HG02588 (cell line): ENCODE measurements at regions not wholly inside any gene's neighbourhood (a gene's known extent, or its start where the extent isn't known, plus 50 kb on each side); places are given as distances from the start of the nearest gene placed in this dataset.
"Not testable (repeated sequence)": the region's sequence is repeated elsewhere in the genome, so short reads cannot be mapped to it uniquely, and the experiment has no call there.

Source experiments
- ATAC-seq: cut with Tn5 transposase; IDR thresholded peaks from one replicate; pipeline ENCODE4 v1.9.1; 2021; ENCODE audit warnings: mild to moderate bottlenecking, moderate library complexity; ENCODE audit not compliant: unreplicated experiment

DNA sequence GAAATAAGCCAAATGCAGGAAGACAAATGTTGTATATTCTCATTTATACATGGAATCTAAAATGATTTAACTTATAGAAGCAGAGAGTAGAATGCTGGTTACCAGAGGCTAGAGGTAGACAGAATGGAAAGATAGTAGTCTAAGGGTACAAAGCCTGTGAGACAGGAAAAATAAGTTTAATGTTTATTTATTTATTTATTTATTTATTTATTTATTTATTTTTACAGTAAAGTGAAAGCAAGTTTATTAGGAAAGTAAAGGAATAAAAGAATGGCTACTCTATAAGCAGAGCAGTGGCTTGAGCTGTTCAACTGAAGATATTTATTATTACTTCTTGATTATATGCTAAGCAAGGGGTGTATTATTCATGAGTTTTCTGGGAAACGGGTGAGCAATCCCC lies 203.2 kb downstream of the LAS1L start:
- no peak for ATAC-seq

- no peak for ATAC-seq
These were observed 234.3 kb downstream of the LAS1L start for GRCh38 chrX:65300104-65300809.

GRCh38 chrX:65282905-65283304 lies 251.7 kb downstream of the LAS1L start:
- not testable (repeated sequence) for ATAC-seq

DNA sequence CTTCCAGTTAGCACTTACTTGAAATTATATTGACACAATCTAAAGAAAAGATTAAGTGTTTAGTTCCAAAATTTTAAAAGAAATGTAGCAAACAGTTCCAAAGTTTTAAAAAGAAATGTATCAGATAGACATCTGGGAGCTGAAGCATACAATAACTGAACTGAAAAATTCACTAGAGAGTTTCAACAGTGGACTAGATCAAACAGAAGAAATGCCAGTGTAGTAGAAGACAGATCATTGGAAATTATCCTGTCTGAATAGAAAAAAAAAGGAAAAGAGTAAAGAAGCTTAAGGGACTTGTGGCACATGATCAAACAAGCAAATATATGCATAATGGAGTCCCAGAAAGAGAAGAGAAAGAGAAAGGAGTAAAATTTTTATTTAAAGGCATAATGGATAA lies 261.4 kb downstream of the LAS1L start:
- ATAC-seq = no peak

- no peak for ATAC-seq
These were observed 268.1 kb downstream of the LAS1L start for GRCh38 chrX:65266482-65266881.

DNA sequence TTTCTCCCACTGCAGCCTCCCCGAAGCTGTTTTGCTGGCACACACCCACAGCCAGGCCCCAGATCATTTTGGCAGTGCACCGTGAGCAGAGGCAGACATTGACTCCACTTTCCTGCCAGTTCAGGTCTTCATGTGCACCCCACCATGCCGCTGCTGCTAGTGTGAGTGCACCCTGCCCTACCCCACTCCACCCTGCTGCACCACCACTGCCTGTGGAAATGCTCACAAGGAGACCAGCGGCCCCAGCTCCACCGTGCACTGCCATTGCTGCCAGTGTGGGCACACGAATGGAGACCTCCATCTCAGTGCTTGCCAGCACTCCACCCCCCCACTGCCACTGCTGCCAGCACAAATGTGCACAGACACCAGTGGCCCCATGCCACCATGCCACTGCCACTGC lies 277.6 kb upstream of the ZC4H2 start:
- no peak for ATAC-seq

GRCh38 chrX:65241059-65241721 lies 264.9 kb upstream of the ZC4H2 start:
- no peak for ATAC-seq

- no peak for ATAC-seq
These were observed 227.3 kb upstream of the ZC4H2 start for GRCh38 chrX:65203545-65203944.

- ATAC-seq = no peak
These were observed 220.6 kb upstream of the ZC4H2 start for GRCh38 chrX:65196758-65197360.

DNA sequence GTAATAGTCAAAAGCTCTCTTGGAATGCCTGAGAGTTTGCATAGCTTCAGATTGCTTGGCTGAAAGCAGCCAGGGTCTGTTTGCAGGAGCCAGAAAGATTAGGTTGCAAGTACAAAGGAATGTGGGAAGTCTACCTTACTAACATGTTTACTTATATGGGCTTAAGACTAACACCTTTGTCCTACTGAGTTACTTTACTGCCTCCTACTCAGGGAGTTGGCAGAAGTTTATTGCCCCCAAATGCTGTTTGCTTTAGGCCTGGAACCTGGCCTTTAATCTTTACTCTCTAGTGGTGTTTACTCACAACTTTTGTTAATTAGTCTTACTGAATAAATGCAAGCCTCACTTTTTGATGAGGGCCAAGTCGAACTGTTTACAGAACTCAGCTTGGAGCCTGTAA lies 219.4 kb upstream of the ZC4H2 start:
- ATAC-seq = no peak

DNA sequence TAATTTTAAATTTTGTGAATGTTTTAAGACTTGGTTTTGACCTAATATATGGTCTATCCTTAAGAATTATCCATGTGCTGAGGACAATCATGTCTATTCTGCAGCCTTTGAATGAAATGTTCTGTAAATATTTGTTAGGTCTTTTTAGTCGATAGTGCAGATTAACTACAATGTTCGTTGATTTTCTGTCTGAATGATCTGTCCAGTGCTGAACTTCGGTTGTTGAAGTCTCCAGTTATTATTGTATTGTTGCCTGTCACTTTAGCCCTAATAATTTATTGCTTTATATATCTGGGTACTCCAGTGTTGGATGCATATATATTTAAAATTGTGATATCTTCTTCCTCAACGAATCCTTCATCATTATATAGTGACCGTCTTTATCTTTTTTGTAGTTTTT lies 218.3 kb upstream of the ZC4H2 start:
- no peak for ATAC-seq

- ATAC-seq = not testable (repeated sequence)
These were observed 187.1 kb upstream of the ZC4H2 start for GRCh38 chrX:65163325-65163724.

- no peak for ATAC-seq
These were observed 172.0 kb upstream of the ZC4H2 start for GRCh38 chrX:65148232-65148631.

DNA sequence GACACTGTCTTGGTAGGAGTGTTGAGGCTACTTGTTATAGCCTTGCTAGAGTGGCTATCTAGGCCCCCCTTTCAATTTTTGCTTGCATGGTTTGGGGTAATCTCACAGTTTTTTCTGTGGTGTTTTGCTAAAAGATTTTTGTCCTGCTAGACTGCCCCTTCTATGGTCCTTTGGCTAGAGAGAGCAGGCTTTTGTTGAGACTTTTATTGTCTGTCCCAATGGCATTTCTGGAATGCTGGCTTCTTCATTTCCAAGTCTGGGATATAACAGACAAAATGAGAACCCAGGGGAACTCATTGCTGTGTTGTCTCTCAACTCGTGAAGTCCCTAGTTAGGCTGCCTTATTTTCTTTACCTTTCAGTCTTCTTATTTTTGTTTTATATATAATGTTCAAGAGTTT lies 160.2 kb upstream of the ZC4H2 start:
- no peak for ATAC-seq

GRCh38 chrX:65127842-65128241 lies 151.6 kb upstream of the ZC4H2 start:
- no peak for ATAC-seq

GRCh38 chrX:65098851-65099250 lies 122.6 kb upstream of the ZC4H2 start:
- ATAC-seq = no peak

DNA sequence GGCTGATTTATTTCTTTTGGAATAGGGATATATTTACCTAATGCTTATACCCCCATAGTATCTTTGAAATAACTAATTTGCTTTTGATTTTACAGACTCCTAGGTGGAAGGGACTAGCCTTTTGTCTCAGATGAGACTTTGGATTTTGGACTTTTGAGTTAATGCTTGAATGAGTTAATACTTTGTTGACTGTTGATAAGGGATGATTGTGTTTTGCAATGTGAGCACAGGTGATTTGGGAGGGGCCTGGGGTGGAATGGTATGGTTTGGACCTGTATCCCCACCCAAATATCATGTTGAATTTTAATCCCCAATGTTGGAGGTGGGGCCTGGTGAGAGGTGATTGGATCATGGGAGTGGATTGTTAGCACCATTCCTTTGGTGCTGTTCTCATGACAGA lies 117.4 kb upstream of the ZC4H2 start:
- ATAC-seq = no peak

- ATAC-seq = no peak
These were observed 97.0 kb upstream of the ZC4H2 start for GRCh38 chrX:65073233-65073632.

- ATAC-seq = no peak
These were observed 96.3 kb upstream of the ZC4H2 start for GRCh38 chrX:65072590-65072989.

DNA sequence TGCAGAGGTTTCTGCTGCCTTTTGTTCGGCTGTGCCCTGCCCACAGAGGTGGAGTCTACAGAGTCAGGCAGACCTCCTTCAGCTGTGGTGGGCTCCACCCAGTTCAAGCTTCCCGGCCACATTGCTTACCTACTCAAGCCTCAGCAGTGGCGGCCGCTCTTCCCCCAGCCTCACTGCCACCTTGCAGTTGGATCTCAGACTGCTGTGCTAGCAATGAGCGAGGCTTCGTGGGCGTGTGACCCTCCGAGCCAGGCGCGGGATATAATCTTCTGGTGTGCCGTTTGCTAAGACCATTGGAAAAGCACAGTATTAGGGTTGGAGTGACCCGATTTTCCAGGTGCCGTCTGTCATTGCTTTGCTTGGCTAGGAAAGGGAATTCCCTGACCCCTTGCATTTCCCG lies 82.4 kb upstream of the ZC4H2 start:
- ATAC-seq = not testable (repeated sequence)

- no peak for ATAC-seq
These were observed 68.8 kb upstream of the ZC4H2 start for GRCh38 chrX:65045001-65045400.

GRCh38 chrX:65035446-65035770 lies 59.2 kb upstream of the ZC4H2 start:
- peak; percentile 23 for ATAC-seq
